Stimulated activated CD4-positive, alpha-beta T cell treated with anti-CD3 and anti-CD28 coated beads, Interleukin-1b, Interleukin-23, amount 100 ng/mL, for 24 hours (primary cell): ENCODE measurements at regions not wholly inside any gene's neighbourhood (a gene's known extent, or its start where the extent isn't known, plus 50 kb on each side); places are given as distances from the start of the nearest gene placed in this dataset.
"Not testable (repeated sequence)": the region's sequence is repeated elsewhere in the genome, so short reads cannot be mapped to it uniquely, and the experiment has no call there.

ENCODE experiments used
- DNase-seq, 4 experiments: peaks; one replicate each; pipeline ENCODE4 v3.0.0-alpha.2; 2020; ENCODE audit warnings: low read depth in 4 of 4, low spot score in 1 of 4

GRCh38 chr1:56129837-56130236 is 449.5 kb downstream of the PLPP3 start:
- DNase-seq: no peak

- DNase-seq: no peak
Observed at GRCh38 chr1:56125316-56125715, 454.0 kb downstream of the PLPP3 start.

- DNase-seq: no peak
Observed at GRCh38 chr1:56123826-56124225, 455.5 kb downstream of the PLPP3 start.

DNA sequence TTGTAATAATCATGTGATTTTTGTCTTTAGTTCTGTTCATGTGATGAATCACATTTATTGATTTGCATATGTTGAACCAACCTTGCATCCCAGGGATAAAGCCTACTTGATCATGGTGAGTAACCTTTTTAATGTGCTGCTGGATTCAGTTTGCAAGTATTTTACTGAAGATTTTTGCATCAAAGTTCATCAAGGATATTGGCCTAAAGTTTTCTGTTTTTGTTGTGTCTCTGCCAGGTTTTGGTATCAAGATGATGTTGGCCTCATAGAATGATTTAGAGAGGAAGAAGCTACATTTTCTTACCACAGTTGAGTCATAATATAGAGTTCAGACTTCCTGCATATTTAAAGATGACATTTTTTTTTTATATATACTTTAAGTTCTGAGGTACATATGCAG is 455.9 kb downstream of the PLPP3 start:
- no peak for DNase-seq

DNA sequence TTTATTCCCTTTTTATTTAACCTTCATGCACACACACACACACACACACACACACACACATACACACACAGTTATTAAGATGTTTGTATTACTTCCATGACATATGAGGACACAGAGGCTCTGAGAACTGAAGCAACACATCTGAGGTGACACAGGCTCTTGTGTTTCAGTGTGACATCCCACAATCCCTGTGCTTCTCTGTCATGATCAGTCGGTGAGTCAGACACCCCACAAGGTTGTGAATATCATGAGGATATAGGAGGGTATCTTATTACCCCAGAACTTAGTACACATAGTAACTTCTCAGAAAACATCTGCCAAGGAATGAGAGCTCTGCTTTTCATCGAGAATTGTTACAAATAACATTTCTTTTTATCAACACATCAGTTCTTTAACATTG is 459.3 kb downstream of the PLPP3 start:
- DNase-seq: no peak

DNA sequence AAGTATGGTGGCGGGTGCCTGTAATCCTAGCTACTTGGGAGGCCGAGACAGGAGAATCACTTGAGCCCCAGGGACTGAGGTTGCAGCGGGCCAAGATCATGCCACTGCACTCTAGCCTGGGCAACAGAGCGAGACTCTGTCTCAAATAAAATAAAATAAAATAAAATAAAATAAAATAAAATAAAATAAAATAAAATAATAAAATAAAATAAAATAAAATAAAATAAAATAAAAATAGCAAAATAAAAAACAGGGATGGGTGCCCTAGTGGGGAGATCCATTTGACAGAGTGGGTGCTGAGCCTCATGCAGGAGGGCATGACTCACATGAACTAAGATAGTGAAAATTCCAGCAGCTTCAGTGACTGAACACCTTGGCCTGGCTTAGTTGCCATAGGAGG is 460.7 kb downstream of the PLPP3 start:
- not testable (repeated sequence) for DNase-seq

DNA sequence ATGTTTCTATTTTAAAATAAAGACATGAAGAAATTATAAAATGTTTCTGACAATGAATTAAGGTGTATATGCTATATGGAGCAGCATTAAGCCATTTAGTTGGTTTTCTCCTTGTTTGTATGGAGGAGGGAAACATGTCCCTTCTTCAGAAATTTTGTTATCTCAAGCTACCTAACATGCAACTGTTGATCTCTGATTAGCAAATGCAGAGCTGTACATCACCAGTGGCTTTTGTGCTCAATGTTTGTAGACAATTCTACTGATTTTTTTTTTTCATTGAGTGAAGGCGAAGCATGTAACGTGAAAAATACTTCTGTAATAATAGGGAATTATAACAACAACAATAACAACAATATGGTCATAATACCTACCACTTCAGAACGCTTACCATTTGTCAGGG is 463.7 kb downstream of the PLPP3 start:
- DNase-seq: no peak

- no peak for DNase-seq
Observed at GRCh38 chr1:56113679-56114078, 465.7 kb downstream of the PLPP3 start.

GRCh38 chr1:56107275-56107638 is 472.1 kb downstream of the PLPP3 start:
- DNase-seq: no peak

DNA sequence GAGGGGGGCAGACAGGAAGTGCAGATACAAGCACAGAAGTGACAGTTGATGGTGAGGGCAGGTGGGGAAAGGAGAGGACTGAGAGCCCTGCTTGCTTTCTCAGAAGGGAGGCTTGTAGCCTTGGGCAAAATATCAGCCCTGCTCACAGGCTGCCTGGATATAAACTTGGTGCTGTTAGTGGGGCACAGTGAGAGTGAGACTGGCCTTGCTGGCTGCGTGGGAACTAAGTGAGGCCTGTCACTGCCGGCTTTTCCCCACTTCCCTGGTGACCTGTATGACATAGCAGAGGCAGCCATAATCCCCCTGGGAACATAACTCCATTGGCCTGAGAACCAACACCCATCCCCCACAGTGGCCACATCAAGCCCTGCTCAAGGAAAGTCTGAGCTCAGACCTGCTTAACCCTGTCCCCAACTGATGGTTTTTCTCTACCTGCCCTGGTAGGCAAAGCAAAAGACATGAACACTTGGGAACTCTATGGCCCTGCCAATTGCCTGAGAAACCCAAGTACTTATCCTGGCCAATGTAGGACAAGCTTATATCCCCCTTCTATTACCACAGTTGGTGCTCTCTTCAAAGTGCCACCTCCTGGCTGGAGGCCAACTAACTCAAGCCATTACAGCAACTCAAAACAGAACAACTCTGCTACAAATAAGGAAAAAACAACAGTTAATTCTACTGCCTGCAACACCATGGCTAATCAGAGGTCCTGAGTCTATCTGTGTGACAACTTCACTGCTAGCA is 472.7 kb downstream of the PLPP3 start:
- no peak for DNase-seq

GRCh38 chr1:56105397-56105796 is 474.0 kb downstream of the PLPP3 start:
- DNase-seq: no peak

GRCh38 chr1:56099766-56100265 is 479.5 kb downstream of the PLPP3 start:
- DNase-seq: no peak

- no peak for DNase-seq
Observed at GRCh38 chr1:56098946-56099345, 480.4 kb downstream of the PLPP3 start.

GRCh38 chr1:56097713-56098112 is 481.6 kb downstream of the PLPP3 start:
- DNase-seq: no peak

GRCh38 chr1:56095696-56096665 is 483.4 kb downstream of the PLPP3 start:
- DNase-seq: no peak

DNA sequence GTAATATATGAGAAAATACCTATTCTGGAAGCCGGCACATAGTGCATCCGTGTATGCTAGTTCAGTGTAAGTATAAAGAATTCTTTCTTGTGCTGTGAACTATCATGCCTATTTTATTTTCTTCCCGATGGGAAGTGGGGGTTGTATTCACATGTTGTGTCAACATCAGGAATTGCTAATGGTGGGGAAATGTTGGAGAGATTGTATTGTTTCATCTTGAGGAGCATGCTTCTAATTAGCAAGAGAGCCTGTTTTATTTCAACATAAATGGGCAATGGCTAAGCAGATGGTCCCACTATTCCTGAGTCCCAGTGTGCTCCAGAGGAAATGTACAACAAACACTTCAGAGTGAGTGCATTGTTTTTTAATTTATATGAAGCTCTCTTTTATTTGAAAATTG is 485.2 kb downstream of the PLPP3 start:
- no peak for DNase-seq

DNA sequence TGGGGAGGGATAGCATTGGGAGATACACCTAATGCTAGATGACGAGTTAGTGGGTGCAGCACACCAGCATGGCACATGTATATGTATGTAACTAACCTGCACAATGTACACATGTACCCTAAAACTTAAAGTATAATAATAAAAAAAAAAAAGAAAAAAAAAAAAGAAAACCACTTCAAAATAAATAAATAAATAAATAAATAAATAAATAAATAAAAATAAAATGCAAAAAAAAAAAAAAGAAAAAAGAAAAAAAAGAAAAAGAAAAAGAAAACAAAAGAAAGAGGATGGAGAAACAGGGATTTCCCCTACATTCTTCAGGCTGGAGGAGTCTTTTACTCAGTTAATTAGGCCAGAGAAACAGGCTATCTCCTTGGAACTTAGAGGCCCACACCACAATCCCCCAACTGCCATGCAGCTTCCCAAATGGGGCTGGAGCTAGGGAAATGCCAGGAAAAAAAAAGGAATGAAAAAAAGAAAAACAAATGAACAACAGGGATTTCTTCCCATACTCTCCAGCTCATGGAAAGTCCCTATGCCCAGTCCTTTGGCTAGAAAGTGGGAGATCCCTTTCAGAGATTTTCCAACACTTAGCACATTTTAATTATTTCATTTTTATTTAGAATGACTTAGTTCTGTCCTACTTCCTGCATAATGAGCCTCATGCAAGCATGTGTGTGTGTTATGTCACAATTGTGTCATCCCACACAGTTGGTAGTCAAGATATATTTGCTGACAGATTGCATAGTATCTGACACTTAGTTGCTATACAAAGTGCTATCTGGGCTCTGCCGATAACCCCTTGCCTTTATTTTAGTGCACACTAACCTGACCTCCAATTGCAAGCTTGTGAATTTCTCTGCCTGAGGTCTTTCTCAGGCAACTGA is 486.4 kb downstream of the PLPP3 start:
- no peak for DNase-seq

DNA sequence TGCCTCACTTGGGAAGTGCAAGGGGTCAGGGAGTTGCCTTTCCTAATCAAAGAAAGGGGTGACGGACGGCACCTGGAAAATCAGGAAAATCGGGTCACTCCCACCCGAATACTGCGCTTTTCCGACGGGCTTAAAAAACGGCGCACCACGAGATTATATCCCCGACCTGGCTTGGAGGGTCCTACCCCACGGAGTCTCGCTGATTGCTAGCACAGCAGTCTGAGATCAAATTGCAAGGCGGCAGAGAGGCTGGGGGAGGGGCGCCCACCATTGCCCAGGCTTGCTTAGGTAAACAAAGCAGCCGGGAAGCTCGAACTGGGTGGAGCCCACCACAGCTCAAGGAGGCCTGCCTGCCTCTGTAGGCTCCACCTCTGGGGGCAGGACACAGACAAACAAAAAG is 489.5 kb downstream of the PLPP3 start:
- not testable (repeated sequence) for DNase-seq

- no peak for DNase-seq
Observed at GRCh38 chr1:56084246-56084645, 495.1 kb downstream of the PLPP3 start.

DNA sequence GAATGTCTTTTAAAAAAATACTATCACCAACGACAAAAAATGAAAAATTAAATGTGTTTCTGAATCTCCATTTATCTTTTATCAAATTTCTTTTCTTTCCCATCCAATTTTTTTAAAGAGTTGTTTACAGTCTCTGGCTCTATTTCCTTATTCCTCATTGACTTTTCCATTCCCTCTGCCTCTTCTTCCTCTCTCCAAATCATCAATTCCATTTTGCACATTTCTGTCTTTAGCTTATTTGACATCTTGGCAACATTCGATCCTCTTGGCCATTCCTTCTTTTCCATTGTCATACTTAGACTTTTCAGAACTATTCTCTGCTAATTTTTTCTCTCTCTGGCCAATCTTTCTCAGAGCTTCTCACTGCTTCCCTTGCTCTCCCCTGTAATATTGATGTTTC is 497.6 kb downstream of the PLPP3 start:
- no peak for DNase-seq

DNA sequence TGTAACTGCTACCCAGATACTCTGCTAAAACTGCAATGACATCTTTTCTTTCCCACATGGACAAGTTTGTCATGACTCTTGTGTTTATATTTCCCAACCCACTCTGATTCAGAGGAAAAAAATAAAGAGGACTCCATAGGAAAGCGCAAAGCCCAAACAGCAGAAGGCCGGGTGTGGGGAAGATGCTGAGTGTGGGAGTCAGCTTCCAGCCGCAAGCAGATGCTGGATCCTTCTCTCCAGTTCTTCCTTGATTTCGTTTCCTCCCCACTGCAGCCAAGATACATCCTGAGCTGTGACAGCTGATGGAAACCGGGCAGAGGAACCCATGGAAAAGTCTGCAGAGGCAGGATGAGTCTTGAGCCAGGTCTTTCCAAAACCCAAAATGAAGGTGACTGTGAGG is 498.2 kb downstream of the PLPP3 start:
- no peak for DNase-seq
